IMR-90 (cell line): ENCODE measurements at regions not wholly inside any gene's neighbourhood (a gene's known extent, or its start where the extent isn't known, plus 50 kb on each side); places are given as distances from the start of the nearest gene placed in this dataset.

Experiments
- ATAC-seq: fragments of 200-7000 bp; cut with Tn5 transposase; 2 replicates; pipeline ENCODE4 v1.9.1; 2020; ENCODE audit warnings: low read depth, mild to moderate bottlenecking, moderate library complexity
- BruUV-seq: library from RNA; stranded (reverse); fragments of 400-500 nt; replicated peaks from 2 replicates; lab custom pipeline; 2021; lab: Mats Ljungman, UMichigan
- CTCF ChIA-PET: fragments of 300-600 bp; formaldehyde crosslinking; extraction: SDS; loops from one replicate; lab custom pipeline; 2021; ENCODE audit warnings: antibody characterized with exemption; lab: Yijun Ruan, JAX
- POLR2A ChIA-PET: fragments of 300-600 bp; sonication (Branson Sonifier 250); formaldehyde crosslinking; loops from one replicate; lab custom pipeline; 2022; ENCODE audit warnings: antibody characterized with exemption; ENCODE audit not compliant: unreplicated experiment; lab: Charles Lee
- DNase-seq: peaks from one replicate; pipeline ENCODE4 v3.0.0; 2013
- H2AFZ ChIP-seq: replicated peaks from 2 replicates; pipeline ENCODE3; 2013; ENCODE audit warnings: low read length, mild to moderate bottlenecking; ENCODE audit not compliant: poor library complexity
- H2AK5ac ChIP-seq: 2 replicates; pipeline ENCODE4 v1.6.1; 2013; ENCODE audit warnings: low read depth, low read length, inconsistent platforms
- H2AK9ac ChIP-seq: replicated peaks from 2 replicates; pipeline ENCODE3; 2013; ENCODE audit warnings: mild to moderate bottlenecking, low read depth, low read length, moderate library complexity; ENCODE audit not compliant: poor library complexity
- H2BK120ac ChIP-seq: 2 replicates; pipeline ENCODE4 v1.6.1; 2013; ENCODE audit warnings: low read depth, low read length, inconsistent platforms
- H2BK15ac ChIP-seq: 3 replicates; pipeline ENCODE4 v1.6.1; 2013; ENCODE audit warnings: low read depth, low read length, inconsistent platforms
- H2BK20ac ChIP-seq: 2 replicates; pipeline ENCODE4 v1.6.1; 2013; ENCODE audit warnings: low read depth, mild to moderate bottlenecking, inconsistent platforms, low read length, moderate library complexity
- H2BK5ac ChIP-seq: 2 replicates; pipeline ENCODE4 v1.6.1; 2013; ENCODE audit warnings: mild to moderate bottlenecking, low read depth, low read length, inconsistent platforms; ENCODE audit not compliant: poor library complexity, severe bottlenecking
- H3K14ac ChIP-seq: replicated peaks from 2 replicates; pipeline ENCODE4 v1.6.1; 2013; ENCODE audit warnings: low read depth, low read length, inconsistent platforms
- H3K18ac ChIP-seq: 2 replicates; pipeline ENCODE4 v1.6.1; 2013; ENCODE audit warnings: low read depth, low read length, control low read depth
- H3K23ac ChIP-seq: 2 replicates; pipeline ENCODE4 v1.6.1; 2013; ENCODE audit warnings: low read depth, low read length, inconsistent platforms
- H3K27ac ChIP-seq: 2 replicates; pipeline ENCODE4 v1.5.1; 2013; ENCODE audit warnings: mild to moderate bottlenecking, control low read depth, low read length; ENCODE audit not compliant: insufficient read depth
- H3K27me3 ChIP-seq: 2 replicates; pipeline ENCODE4 v1.6.1; 2013; ENCODE audit warnings: low read length; ENCODE audit not compliant: control insufficient read depth, insufficient read depth
- H3K36me3 ChIP-seq: 2 replicates; pipeline ENCODE4 v1.6.1; 2013; ENCODE audit warnings: low read length, mixed read lengths; ENCODE audit not compliant: control insufficient read depth, insufficient read depth
- H3K4ac ChIP-seq: 2 replicates; pipeline ENCODE4 v1.6.1; 2013; ENCODE audit warnings: low read depth, low read length, inconsistent platforms
- H3K4me1 ChIP-seq: 2 replicates; pipeline ENCODE4 v1.6.1; 2013; ENCODE audit warnings: low read length, mixed read lengths; ENCODE audit not compliant: control insufficient read depth, insufficient read depth
- H3K4me2 ChIP-seq: 2 replicates; pipeline ENCODE4 v1.6.1; 2013; ENCODE audit warnings: low read depth, mild to moderate bottlenecking, control low read depth, low read length, moderate library complexity
- H3K4me3 ChIP-seq: 2 replicates; pipeline ENCODE4 v1.5.1; 2013; ENCODE audit warnings: low read depth, mild to moderate bottlenecking, control low read depth, low read length, moderate library complexity; ENCODE audit not compliant: insufficient read depth
- H3K56ac ChIP-seq: 2 replicates; pipeline ENCODE4 v1.6.1; 2013; ENCODE audit warnings: low read length, inconsistent platforms; ENCODE audit not compliant: insufficient read depth; ENCODE audit errors: extremely low read depth
- H3K79me1 ChIP-seq, 2 experiments: 2 replicates each; pipeline ENCODE4 v1.6.1; 2013; ENCODE audit warnings: low read length in 2 of 2, inconsistent platforms in 1 of 2, low read depth in 1 of 2
- H3K9ac ChIP-seq: 2 replicates; pipeline ENCODE4 v1.6.1; 2013; ENCODE audit warnings: low read depth, low read length, control low read depth
- H3K9me1 ChIP-seq: 2 replicates; pipeline ENCODE4 v1.6.1; 2013; ENCODE audit warnings: low read length, inconsistent platforms; ENCODE audit not compliant: insufficient read depth
- H3K9me3 ChIP-seq: 2 replicates; pipeline ENCODE4 v1.6.1; 2013; ENCODE audit warnings: low read length; ENCODE audit not compliant: control insufficient read depth, insufficient read depth
- H4K20me1 ChIP-seq: 2 replicates; pipeline ENCODE4 v1.6.1; 2013; ENCODE audit warnings: low read length, inconsistent platforms; ENCODE audit not compliant: insufficient read depth
- H4K5ac ChIP-seq: 2 replicates; pipeline ENCODE4 v1.6.1; 2013; ENCODE audit warnings: mild to moderate bottlenecking, low read depth, low read length, control low read depth
- H4K8ac ChIP-seq, 2 experiments: 2 replicates each; pipeline ENCODE4 v1.6.1; 2013; ENCODE audit warnings: low read depth in 2 of 2, low read length in 2 of 2, control low read depth in 1 of 2, inconsistent platforms in 1 of 2
- H4K91ac ChIP-seq: 2 replicates; pipeline ENCODE4 v1.6.1; 2013; ENCODE audit warnings: low read depth, low read length, inconsistent platforms; ENCODE audit not compliant: insufficient read depth
- ELK1 ChIP-seq: fragments of 150-350 bp; IDR thresholded peaks from 2 replicates; pipeline ENCODE4 v1.6.1; 2016; ENCODE audit warnings: low read depth, mild to moderate bottlenecking, low read length, moderate library complexity, borderline replicate concordance
- MAZ ChIP-seq: IDR thresholded peaks from 2 replicates; pipeline ENCODE4 v1.6.1; 2012; ENCODE audit warnings: low read depth, mild to moderate bottlenecking, low read length, improper control_type of control experiment, moderate library complexity, borderline replicate concordance
- MXI1 ChIP-seq: IDR thresholded peaks from 2 replicates; pipeline ENCODE4 v1.6.1; 2012; ENCODE audit warnings: low read depth, mild to moderate bottlenecking, low read length, moderate library complexity, borderline replicate concordance
- POLR2A ChIP-seq: IDR thresholded peaks from 2 replicates; pipeline ENCODE4 v1.6.1; 2012; ENCODE audit warnings: mild to moderate bottlenecking, low read depth, low read length
- RAD21 ChIP-seq: IDR thresholded peaks from 2 replicates; pipeline ENCODE4 v1.6.1; 2012; ENCODE audit warnings: low read length, improper control_type of control experiment
- SMC3 ChIP-seq: fragments of 150-350 bp; IDR thresholded peaks from 2 replicates; pipeline ENCODE4 v1.6.1; 2016; ENCODE audit warnings: low read depth, mild to moderate bottlenecking, antibody characterized with exemption, low read length, moderate library complexity
- WGBS, 2 experiments: methylation state at CpG; one replicate each; pipeline versions ENCODE4 v1.1.5 to v1.1.7; 2013; ENCODE audit warnings: missing lambda C conversion rate in 2 of 2; ENCODE audit not compliant: insufficient read length in 1 of 2; ENCODE audit errors: extremely low coverage in 2 of 2; 5-methylcytosine and 5-hydroxymethylcytosine counted together
- dilution Hi-C: fragments of 300-500 bp; cut with HindIII; formaldehyde crosslinking; loops from one replicate; pipeline ENCODE4 v1.14.3; 2018; ENCODE audit warnings: low sequenced_read_pairs; ENCODE audit not compliant: unreplicated experiment
- in situ Hi-C: fragments of 300-500 bp; cut with MboI; formaldehyde crosslinking; loops from 3 replicates; pipeline ENCODE4 v1.14.3; 2019; ENCODE audit warnings: low sequenced_read_pairs, inconsistent platforms, mixed read lengths
- intact Hi-C: fragments of 100-400 bp; cut with micrococcal nuclease; formaldehyde crosslinking; loops from 2 replicates; pipeline ENCODE4 v1.10.0; 2022
- TF ChIP-seq, protein P1 (sequence below): conservative IDR thresholded peaks from 2 replicates; pipeline ENCODE4 v1.5.1; 2012; ENCODE audit warnings: mild to moderate bottlenecking, low read depth, low read length, improper control_type of control experiment
- TF ChIP-seq, protein P2 (sequence below): fragments of 150-350 bp; IDR thresholded peaks from 2 replicates; pipeline ENCODE4 v1.6.1; 2017; ENCODE audit warnings: mild to moderate bottlenecking, antibody characterized with exemption, low read length, low read depth

DNA sequence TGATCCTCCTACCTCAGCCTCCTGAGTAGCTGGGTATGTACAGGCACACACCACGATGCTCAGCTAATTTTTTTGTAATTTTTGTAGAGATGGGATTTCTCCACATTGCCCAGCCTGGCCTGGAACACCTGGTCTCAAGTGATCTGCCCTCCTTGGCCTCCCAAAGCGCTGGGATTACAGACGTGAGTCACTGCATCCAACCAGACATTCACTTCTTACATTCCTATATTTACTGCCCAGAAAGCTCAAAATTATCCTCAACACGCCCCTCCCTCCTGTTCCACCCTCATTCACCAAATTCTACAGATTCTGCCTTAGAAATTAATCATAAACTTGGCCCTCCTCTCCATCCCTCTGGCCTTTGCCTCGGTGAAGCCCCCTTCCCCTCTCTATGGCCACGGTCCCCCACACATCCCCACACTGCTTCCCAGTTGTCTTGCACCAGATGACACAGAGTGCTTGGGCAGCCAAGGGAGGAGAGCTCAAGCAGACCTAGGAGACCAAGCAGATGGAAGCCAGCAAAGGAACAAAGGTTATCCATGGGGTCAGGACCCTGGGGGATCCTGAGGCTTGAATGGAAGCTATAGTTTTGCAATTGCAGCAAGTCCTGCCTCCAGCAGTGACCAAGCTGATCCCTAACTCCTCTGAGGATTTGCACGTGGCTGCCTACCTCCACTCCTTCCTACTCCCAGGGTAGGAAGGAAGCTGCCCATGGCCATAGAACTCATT, 213.2 kb upstream of the FOXN3 start:
- ChIA-PET POLR2A (no interaction called here), CTCF (no interaction called here)
- no TSS peak for BruUV-seq
- peak overlapping the region; percentile 89 for H2BK20ac ChIP-seq
- TF ChIP-seq MAZ (no peak), POLR2A (no peak), MXI1 (no peak), SMC3 (no peak), RAD21 (no peak), ELK1 (no peak)
- TF ChIP-seq, protein P1, sequence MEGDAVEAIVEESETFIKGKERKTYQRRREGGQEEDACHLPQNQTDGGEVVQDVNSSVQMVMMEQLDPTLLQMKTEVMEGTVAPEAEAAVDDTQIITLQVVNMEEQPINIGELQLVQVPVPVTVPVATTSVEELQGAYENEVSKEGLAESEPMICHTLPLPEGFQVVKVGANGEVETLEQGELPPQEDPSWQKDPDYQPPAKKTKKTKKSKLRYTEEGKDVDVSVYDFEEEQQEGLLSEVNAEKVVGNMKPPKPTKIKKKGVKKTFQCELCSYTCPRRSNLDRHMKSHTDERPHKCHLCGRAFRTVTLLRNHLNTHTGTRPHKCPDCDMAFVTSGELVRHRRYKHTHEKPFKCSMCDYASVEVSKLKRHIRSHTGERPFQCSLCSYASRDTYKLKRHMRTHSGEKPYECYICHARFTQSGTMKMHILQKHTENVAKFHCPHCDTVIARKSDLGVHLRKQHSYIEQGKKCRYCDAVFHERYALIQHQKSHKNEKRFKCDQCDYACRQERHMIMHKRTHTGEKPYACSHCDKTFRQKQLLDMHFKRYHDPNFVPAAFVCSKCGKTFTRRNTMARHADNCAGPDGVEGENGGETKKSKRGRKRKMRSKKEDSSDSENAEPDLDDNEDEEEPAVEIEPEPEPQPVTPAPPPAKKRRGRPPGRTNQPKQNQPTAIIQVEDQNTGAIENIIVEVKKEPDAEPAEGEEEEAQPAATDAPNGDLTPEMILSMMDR = no peak
- TF ChIP-seq, protein P2, sequence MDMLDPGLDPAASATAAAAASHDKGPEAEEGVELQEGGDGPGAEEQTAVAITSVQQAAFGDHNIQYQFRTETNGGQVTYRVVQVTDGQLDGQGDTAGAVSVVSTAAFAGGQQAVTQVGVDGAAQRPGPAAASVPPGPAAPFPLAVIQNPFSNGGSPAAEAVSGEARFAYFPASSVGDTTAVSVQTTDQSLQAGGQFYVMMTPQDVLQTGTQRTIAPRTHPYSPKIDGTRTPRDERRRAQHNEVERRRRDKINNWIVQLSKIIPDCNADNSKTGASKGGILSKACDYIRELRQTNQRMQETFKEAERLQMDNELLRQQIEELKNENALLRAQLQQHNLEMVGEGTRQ = no peak
- no peaks in the 10 kb centered on the region; a peak in 1 of 4 replicates for H3K79me1 ChIP-seq
- no CpG with 5 or more reads among the region's 7 CpGs for WGBS, 2 experiments
- H3K14ac ChIP-seq = peak overlapping the region; percentile 18
- H4K8ac ChIP-seq = peak overlapping the region; percentile 47 to 53; a peak in 2 of 4 replicates
- H2AFZ ChIP-seq = peak overlapping the region; percentile 60
- H4K20me1 ChIP-seq = no peaks in the 10 kb centered on the region
- DNase-seq (no peak), ATAC-seq (no peak; the same call in 1 of the 2 replicates)
- H4K5ac ChIP-seq = peak overlapping the region; percentile 49; the same call in 1 of the 2 replicates
- H3K9ac ChIP-seq = no peak overlapping the region
- in situ Hi-C loops (no loop called here), dilution Hi-C loops (no loop called here), intact Hi-C loops (no loop called here)
- H3K18ac ChIP-seq = peak overlapping the region; percentile 81
- H2BK120ac ChIP-seq = peak overlapping the region; percentile 80
- H2BK5ac ChIP-seq = peak overlapping the region; percentile 91
- peak overlapping the region; percentile 28; the same call in 1 of the 2 replicates for H3K23ac ChIP-seq
- H3K9me1 ChIP-seq = peaks cover 6% of the 10 kb centered on the region
- H3K36me3 ChIP-seq = no peaks in the 10 kb centered on the region
- H3K27ac ChIP-seq = peak overlapping the region; percentile 6; the same call in 1 of the 2 replicates
- peak overlapping the region; percentile 41; the same call in 2 of the 3 replicates for H2BK15ac ChIP-seq
- H4K91ac ChIP-seq = peak overlapping the region; percentile 64
- no peak overlapping the region for H3K56ac ChIP-seq
- no peak overlapping the region for H3K4me3 ChIP-seq
- H2AK5ac ChIP-seq = peak overlapping the region; percentile 83
- no peak overlapping the region for H2AK9ac ChIP-seq
- peaks cover 9% of the 10 kb centered on the region for H3K4me1 ChIP-seq
- no peaks in the 10 kb centered on the region for H3K9me3 ChIP-seq
- peak overlapping the region; percentile 3; the same call in 1 of the 2 replicates for H3K4me2 ChIP-seq
- no peaks in the 10 kb centered on the region; the same call in 1 of the 2 replicates for H3K27me3 ChIP-seq
- H3K4ac ChIP-seq = peak overlapping the region; percentile 70
